ENCODE measurements at regions not wholly inside any gene's neighbourhood (a gene's known extent, or its start where the extent isn't known, plus 50 kb on each side); places are given as distances from the start of the nearest gene placed in this dataset.

- intact Hi-C loops (cut with DNase I): no loop called here
- H3K27me3 ChIP-seq: no peaks in the 10 kb centered on the region
Observed at GRCh38 chr4:1573830-1574459, 110.2 kb downstream of the FAM53A start.

DNA sequence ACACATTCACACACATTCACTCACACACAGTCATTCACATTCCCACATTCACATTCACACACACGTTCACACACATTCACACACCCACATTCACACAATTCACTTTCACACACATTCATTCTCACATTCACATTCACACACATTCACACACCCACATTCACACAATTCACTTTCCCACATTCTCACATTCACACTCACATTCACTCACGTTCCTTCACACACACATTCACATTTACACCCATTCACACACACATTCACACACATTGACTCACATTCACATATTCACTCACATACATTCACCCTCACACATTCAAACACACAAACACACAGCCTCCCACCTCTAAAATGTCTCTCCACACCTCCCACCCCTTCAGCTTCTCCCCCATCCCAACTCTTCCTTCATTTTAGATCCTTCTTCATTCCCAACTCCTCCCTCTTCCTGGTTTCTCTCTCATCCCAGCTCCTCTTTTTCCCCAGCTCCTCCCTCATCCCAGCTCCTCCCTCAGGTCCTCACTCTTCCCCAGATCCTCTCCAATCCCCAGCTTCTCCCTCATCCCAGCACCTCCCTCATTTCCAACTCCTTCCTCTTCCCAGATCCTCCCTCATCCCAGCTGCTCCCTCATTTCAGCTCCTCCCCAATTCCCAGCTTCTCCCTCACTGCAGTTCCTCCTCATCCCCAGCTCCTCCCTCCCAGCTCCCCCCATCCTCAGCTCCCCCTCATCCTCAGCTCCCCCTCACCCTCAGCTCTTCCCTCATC lies 111.0 kb downstream of the FAM53A start:
- intact Hi-C loops (cut with DNase I): no loop called here
- TF ChIP-seq, protein P1, sequence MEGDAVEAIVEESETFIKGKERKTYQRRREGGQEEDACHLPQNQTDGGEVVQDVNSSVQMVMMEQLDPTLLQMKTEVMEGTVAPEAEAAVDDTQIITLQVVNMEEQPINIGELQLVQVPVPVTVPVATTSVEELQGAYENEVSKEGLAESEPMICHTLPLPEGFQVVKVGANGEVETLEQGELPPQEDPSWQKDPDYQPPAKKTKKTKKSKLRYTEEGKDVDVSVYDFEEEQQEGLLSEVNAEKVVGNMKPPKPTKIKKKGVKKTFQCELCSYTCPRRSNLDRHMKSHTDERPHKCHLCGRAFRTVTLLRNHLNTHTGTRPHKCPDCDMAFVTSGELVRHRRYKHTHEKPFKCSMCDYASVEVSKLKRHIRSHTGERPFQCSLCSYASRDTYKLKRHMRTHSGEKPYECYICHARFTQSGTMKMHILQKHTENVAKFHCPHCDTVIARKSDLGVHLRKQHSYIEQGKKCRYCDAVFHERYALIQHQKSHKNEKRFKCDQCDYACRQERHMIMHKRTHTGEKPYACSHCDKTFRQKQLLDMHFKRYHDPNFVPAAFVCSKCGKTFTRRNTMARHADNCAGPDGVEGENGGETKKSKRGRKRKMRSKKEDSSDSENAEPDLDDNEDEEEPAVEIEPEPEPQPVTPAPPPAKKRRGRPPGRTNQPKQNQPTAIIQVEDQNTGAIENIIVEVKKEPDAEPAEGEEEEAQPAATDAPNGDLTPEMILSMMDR (IDR thresholded peaks at IDR 0.05): no peak
- Histone ChIP-seq H3K9me3 (no peaks in the 10 kb centered on the region), H3K27me3 (no peaks in the 10 kb centered on the region), H3K4me3 (no peak overlapping the region), H3K27ac (no peak overlapping the region), H3K36me3 (no peaks in the 10 kb centered on the region), H3K4me1 (peaks cover 0 to under 1% of the 10 kb centered on the region in 2 donors)
- DNase-seq (ENCODE audit: low spot score in 2 of 2): no peak

More at GRCh38 chr4:1573830-1574459, 110.2 kb downstream of the FAM53A start:
- TF ChIP-seq, protein P1 (IDR thresholded peaks at IDR 0.05): no peak
- Histone ChIP-seq H3K4me3 (no peak overlapping the region), H3K36me3 (no peaks in the 10 kb centered on the region), H3K27ac (no peak overlapping the region), H3K4me1 (peaks cover 0 to 4% of the 10 kb centered on the region in 2 donors), H3K9me3 (no peaks in the 10 kb centered on the region)
- DNase-seq (ENCODE audit: low spot score in 2 of 2): no peak

- Histone ChIP-seq H3K4me1 (no peaks in the 10 kb centered on the region), H3K36me3 (no peaks in the 10 kb centered on the region), H3K4me3 (no peak overlapping the region), H3K27ac (no peak overlapping the region), H3K9me3 (no peaks in the 10 kb centered on the region), H3K27me3 (no peaks in the 10 kb centered on the region)
- intact Hi-C loops (cut with DNase I): no loop called here
- TF ChIP-seq, protein P1 (IDR thresholded peaks at IDR 0.05): no peak
- no peak for DNase-seq (ENCODE audit: low spot score in 2 of 2)
Observed at GRCh38 chr4:1572521-1572920, 111.6 kb downstream of the FAM53A start.

- Histone ChIP-seq H3K4me3 (no peak overlapping the region), H3K4me1 (no peaks in the 10 kb centered on the region), H3K36me3 (no peaks in the 10 kb centered on the region), H3K27me3 (no peaks in the 10 kb centered on the region), H3K9me3 (no peaks in the 10 kb centered on the region), H3K27ac (no peak overlapping the region)
- DNase-seq (ENCODE audit: low spot score in 2 of 2): no peak
- intact Hi-C loops (cut with DNase I): no loop called here
- TF ChIP-seq, protein P1 (IDR thresholded peaks at IDR 0.05): no peak
Observed at GRCh38 chr4:1572010-1572385, 112.1 kb downstream of the FAM53A start.

GRCh38 chr4:1571165-1572009 lies 112.7 kb downstream of the FAM53A start:
- intact Hi-C loops (cut with DNase I): no loop called here
- Histone ChIP-seq H3K36me3 (no peaks in the 10 kb centered on the region), H3K4me3 (no peak overlapping the region), H3K27me3 (no peaks in the 10 kb centered on the region), H3K4me1 (no peaks in the 10 kb centered on the region), H3K9me3 (no peaks in the 10 kb centered on the region), H3K27ac (no peak overlapping the region)
- no peak for DNase-seq (ENCODE audit: low spot score in 2 of 2)
- TF ChIP-seq, protein P1 (IDR thresholded peaks at IDR 0.05): no peak

Data from ascending aorta (tissue), 2 donors.